Right kidney (tissue), 1 donor: ENCODE measurements at regions not wholly inside any gene's neighbourhood (a gene's known extent, or its start where the extent isn't known, plus 50 kb on each side); places are given as distances from the start of the nearest gene placed in this dataset.
A peak's percentile ranks its signal among the peaks of the same experiment; 100 is the strongest.
"Not testable (repeated sequence)": the region's sequence is repeated elsewhere in the genome, so short reads cannot be mapped to it uniquely, and the experiment has no call there.

Experiments
- DNase-seq: peaks from one replicate; pipeline ENCODE4 v3.0.0-alpha.2; 2016

DNA sequence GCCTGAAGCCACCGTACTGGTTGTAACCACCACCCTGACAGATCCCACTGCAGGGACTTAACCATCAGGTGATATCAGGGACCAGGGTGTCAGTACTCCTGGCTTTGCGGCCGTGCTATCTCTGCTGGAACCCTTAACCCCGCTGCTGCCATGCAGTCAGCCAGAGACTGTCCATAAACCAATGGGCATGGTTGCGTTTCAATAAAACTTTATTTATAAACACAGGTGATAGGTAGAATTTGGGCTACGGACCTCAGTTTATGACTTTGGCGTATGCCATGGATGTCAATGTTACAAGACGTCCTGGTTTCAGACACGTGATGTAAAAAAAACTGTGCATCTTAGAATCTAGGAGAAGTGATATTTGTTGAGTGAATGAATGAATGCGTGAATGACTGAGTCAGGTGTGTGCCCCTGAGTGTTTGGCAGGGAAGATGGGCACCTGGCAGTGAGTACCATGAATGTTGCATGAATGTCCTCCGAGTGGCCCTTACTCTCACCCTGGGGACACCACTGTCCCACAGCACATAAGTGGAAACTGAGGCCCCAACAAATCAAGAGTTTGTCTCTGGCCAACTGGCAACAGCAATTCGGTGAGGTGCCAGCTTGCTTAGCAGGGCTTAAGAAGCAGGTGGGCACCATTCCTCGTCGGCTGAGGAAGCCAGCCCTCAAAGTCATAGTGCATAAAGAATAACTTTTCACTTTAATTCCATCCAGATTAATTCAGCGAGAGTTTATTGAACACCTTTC is 64.0 kb upstream of the APCDD1L start:
- DNase-seq = no peak

GRCh38 chr20:58577871-58578598 is 62.8 kb upstream of the APCDD1L start:
- no peak for DNase-seq

DNA sequence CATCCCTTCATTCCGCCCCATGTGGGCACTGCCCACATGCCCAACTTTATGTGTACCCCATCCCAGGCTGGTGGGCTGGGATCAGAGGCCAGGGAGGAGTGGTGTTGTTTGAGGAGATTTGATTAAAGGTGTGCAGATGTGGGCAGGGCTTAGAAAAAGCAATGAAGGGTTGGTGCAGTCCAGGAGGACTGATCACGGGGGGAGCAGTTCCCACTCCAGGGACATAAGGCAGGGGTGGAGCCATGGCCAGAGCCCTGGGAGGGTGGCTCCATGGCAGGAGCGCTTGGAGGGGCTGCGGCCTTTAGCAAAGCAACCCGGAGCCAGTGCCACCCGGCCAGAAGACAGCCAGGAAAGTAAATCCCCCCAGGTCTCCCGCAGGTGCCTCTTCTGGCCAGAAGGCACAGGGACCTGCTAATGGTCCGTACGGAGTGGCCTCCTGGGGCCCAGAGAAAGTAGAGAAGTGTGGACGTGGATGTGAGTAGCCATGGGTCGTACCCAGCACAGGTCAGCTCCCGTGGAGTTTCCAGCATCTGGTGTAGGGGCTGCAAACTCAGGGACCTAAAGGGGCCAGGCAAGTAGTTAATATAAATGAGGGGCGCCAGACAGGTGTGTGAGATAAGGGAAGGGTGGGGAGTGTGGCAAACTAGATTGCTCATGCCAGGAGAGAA is 62.1 kb upstream of the APCDD1L start:
- no peak for DNase-seq

DNA sequence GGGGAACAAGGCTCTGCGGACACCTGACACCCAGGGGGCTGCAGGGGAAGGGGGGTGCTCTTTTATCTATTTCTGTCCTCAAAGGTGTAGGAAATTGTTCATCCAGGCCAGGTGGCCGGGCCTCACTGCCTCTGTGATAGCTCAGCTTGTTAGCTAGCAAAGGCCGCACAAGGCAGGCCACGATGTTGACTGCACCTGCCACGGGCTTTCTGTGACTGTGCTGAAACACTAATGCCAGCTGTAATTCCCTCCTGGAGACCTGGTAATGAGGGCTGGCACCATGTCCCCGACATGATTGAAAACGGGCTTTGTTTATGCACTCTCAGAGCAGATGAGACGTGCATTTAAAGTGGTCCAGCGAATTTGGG is 61.4 kb upstream of the APCDD1L start:
- DNase-seq = no peak

- peak; percentile 51 for DNase-seq
These were observed 60.8 kb upstream of the APCDD1L start for GRCh38 chr20:58575776-58576602.

GRCh38 chr20:58574469-58574868 is 59.3 kb upstream of the APCDD1L start:
- DNase-seq = no peak

- DNase-seq = no peak
These were observed 58.8 kb upstream of the APCDD1L start for GRCh38 chr20:58573986-58574385.

DNA sequence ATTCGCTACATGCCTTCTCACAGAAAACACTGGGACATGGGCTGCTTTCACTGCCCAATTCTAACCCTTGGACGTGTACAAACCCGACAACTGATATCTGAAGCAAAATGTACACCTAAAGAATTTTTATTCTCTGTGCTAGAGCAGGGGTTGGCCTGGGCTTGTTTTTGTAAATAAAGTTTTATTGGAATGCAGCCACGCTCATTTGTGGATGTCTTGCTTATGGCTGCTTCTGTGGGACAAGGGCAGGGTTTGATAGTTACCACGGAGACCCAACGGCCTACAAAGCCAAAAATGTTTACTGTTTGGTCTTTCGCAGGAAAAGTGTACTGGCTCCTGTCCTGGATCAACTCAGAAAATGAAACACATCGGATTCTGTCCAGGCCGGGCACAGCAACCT is 58.1 kb upstream of the APCDD1L start:
- no peak for DNase-seq

GRCh38 chr20:58572428-58572763 is 57.2 kb upstream of the APCDD1L start:
- DNase-seq = not testable (repeated sequence)

DNA sequence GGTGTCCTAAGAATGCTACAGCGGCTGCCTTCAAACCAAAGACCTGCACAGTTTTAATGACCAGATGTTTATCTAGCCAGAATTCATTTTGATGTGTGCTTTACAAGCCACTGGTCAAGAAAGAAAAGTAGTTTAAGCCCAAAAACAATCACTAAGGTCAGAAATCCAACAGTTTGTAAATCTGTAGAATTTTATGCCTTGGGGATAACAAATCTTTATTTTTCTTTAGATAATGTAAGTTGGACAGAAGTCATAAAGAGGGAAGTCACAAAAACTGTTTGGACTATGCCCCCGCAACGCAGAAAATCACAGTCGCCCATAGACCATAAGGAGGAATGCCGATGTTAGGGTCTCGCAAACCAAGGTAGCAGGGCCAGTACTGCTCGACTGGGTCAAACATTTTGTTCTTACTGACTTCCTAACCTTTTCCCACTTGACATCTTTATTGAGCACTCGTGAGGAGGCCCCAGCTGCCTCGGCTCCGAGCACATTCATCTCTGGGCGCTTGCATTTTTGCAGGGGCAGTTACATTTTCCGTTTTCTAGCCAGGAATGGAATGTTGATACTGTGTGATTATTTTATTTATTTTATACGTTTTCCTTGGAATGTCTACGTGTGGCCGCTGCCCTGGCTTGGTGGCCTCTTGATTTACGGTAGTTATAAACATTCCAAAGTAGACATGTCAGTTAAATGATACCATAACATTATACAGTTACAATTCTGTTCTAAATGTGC is 56.7 kb upstream of the APCDD1L start:
- peak; percentile 80 for DNase-seq

DNA sequence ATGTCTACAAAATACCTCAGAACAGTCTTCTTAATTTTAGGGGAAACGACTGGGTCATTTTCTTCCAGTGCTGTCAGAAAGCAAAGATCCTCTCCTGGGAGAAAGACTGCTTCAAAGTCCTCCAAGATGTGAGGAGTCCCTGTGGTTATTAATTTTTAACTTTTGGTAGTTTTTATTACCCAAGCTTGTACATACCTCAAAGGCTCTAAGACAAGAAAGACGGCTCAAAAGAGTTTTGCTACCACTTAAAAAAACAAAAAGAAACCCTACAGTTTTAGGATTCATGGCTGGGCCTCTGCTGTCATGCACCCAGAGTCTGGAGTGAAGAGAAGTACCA is 56.1 kb upstream of the APCDD1L start:
- no peak for DNase-seq

DNA sequence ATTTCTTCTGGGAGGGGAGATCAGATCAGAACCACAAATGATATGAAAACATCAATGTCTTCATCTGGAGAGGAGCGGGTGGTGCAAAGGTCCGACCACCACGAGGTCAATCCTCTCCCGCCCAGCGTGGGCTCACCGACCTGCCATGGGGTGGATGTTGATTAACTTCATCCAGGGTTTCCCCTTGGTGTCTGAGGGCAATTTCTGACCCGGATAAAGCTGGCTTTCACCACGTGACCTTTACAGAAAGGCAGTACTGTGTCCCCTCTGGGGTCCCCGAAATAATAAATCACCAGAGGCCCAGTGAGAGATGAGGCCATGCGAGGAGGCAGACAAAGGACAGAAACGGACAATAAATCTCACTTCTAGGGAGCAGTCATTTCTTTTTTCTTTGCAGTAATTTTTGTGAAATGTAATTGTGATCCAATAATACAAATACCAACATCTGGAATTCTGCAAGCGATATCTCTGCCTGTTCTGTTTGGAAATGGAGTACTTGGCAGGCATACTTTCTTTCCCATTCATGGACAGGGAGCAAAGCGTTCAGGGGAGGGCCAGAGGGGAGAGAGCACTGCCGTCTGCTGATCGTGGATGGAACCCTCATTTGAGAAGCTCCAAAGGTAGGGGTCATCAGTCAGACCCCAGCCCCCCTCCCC is 55.1 kb upstream of the APCDD1L start:
- DNase-seq = peak; percentile 54

DNA sequence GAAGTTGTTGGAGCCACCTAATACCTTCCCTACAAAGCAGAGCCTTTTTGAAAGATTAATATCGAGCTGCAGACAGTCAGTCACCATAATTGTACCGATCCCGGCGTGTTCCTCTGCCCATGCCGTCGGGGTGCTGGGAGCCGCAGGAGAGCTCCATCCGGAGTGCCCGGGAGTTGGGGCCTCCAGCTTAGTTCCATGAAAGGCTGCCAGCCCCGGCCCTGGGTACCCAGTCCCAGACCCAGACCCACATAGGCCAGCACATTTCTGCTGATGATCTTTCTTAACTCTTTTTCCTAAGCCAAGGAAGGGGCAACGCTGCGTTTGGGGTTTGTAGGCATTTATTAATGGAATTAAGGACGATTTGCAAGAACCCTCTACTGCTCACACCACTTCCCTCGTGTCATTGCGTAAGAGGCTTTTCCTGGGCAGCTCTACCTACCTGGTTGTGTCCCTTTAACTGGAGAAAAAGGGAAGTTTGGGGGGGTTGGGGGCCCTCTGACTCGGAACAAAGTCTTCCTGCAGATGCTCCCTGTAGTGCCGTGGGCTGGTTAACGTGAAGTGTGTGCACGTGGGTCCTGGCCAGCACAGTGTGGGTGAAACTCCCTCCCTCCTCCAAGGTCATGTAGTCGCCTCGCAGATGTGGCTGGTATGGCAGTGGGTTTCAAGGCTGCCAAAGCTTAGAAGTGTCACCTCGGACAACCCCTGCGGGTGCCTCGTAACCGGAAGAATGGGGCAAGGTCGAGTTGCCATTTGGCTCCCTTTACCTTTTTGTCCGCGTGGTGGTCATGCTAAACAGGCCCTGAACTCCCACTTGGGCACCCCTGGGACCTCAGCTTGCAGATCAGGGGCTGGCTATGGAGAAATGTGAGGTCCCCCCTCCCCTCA is 54.3 kb upstream of the APCDD1L start:
- no peak for DNase-seq

DNA sequence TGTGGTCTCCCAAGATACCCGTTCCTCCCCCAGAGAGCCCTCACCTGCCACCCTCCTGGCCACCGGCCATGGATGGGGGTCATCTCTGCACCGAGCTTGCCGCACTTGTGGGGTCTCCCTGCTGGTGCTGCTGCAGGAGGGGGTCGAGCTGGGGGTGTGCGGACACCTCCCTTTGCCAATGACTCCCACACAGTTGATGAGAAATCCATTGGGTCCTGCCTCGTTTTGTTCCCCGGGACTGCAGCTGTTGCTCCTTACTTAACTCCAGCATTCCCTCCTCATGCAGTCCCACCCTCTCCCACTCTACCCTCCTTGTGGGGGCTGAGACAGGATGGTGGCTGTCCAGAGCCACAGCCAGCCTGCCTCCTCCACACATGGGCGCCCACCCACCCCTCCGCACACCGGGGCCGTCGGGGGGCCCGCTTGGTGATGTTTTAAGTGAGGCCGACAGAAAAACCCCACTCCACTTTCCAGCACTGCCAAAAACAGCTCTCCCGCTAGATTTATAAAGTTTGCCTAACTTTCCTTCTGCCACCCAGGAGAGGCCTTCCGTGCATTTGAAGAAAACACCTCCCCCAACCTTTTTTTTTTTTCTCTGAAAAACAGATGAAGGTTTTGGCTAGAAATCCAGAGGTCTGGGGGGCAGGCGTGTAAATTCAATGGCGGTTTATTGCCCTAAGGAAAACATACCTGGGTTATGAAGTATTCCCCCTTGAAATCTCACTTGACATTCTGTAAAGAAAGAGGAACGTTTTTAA is 53.5 kb upstream of the APCDD1L start:
- peak; percentile 72 for DNase-seq

DNA sequence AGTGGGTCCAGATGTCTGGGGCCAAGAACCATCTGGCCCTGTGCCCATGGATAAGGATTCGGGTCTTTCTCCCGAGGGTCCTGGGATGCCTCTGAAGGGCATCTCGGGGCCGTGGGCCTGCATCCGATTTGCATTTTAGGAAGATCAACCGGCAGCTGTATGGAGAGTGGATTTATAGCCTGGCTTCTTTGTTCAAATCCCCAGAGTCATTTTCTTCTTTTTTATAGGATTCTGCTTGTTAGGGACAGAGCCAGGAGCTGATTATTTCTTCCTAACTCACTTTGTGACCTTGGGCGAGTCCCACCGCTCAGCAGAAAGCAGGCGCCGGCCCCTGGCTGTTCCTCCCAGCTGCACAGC is 52.9 kb upstream of the APCDD1L start:
- DNase-seq = peak; percentile 33

DNA sequence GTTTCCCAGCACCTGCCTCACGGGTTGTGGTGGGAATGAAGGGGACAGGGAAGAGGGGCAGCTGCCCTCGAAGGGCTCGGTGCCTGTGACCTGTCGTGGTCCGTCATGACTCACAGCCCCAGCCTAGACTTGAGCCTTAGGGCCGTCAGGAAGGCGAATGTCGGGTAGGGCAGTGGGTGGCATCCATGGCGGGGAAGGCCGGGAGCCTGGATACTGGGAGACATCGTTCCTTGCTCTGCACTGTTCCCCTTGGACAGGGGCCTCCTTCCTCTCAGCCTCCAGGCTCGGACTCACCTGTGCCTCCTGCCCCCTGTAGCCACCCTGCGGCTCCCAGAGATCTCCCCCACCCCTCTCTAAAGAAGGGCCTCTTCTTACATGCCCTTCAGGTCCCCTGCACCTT is 52.2 kb upstream of the APCDD1L start:
- no peak for DNase-seq

GRCh38 chr20:58566981-58567380 is 51.8 kb upstream of the APCDD1L start:
- DNase-seq = no peak

- no peak for DNase-seq
These were observed 50.4 kb upstream of the APCDD1L start for GRCh38 chr20:58565461-58566175.
